A673 (cell line): ENCODE measurements at regions not wholly inside any gene's neighbourhood (a gene's known extent, or its start where the extent isn't known, plus 50 kb on each side); places are given as distances from the start of the nearest gene placed in this dataset.

ENCODE experiments used
- BruUV-seq: library from RNA; stranded (reverse); fragments of 400-500 nt; replicated peaks from 2 replicates; lab custom pipeline; 2021; lab: Mats Ljungman, UMichigan
- CTCF ChIA-PET: fragments of 300-600 bp; sonication (Branson Sonifier 250); formaldehyde crosslinking; loops from one replicate; lab custom pipeline; 2022; ENCODE audit warnings: antibody characterized with exemption; lab: Charles Lee
- POLR2A ChIA-PET: fragments of 300-600 bp; sonication (Branson Sonifier 250); formaldehyde crosslinking; loops from one replicate; lab custom pipeline; 2022; ENCODE audit warnings: antibody characterized with exemption; ENCODE audit not compliant: low non-redundant PET; lab: Charles Lee
- DNase-seq: peaks from one replicate; pipeline ENCODE4 v3.0.0-alpha.2; 2015; ENCODE audit warnings: low spot score
- H3K27ac ChIP-seq: fragments of 200-600 bp; sonication (generic); 2 replicates; pipeline ENCODE4 v1.5.1; 2016; ENCODE audit warnings: mixed run types, low read depth, mild to moderate bottlenecking, mixed read lengths, antibody characterized with exemption, low read length; ENCODE audit not compliant: poor library complexity, severe bottlenecking
- H3K27me3 ChIP-seq: fragments of 200-600 bp; sonication (generic); replicated peaks from 2 replicates; pipeline ENCODE4 v1.6.1; 2017; ENCODE audit warnings: mixed run types, low read depth, mild to moderate bottlenecking, mixed read lengths, antibody characterized with exemption, low read length; ENCODE audit not compliant: insufficient read depth, poor library complexity
- H3K36me3 ChIP-seq: fragments of 200-600 bp; sonication (generic); 2 replicates; pipeline ENCODE4 v1.6.1; 2016; ENCODE audit warnings: mixed run types, mild to moderate bottlenecking, mixed read lengths, antibody characterized with exemption, low read length; ENCODE audit not compliant: insufficient read depth, poor library complexity, severe bottlenecking
- H3K4me1 ChIP-seq: fragments of 200-600 bp; sonication (generic); 2 replicates; pipeline ENCODE4 v1.6.1; 2017; ENCODE audit warnings: mixed run types, mild to moderate bottlenecking, mixed read lengths, antibody characterized with exemption, low read length; ENCODE audit not compliant: insufficient read depth, poor library complexity, severe bottlenecking
- H3K4me3 ChIP-seq: fragments of 200-600 bp; sonication (generic); 2 replicates; pipeline ENCODE4 v1.5.1; 2016; ENCODE audit warnings: low read depth, mixed run types, mild to moderate bottlenecking, mixed read lengths, low read length; ENCODE audit not compliant: poor library complexity, severe bottlenecking
- H3K9me3 ChIP-seq: fragments of 200-600 bp; sonication (generic); 2 replicates; pipeline ENCODE4 v1.6.1; 2016; ENCODE audit warnings: mixed run types, low read depth, mild to moderate bottlenecking, mixed read lengths, antibody characterized with exemption, low read length; ENCODE audit not compliant: poor library complexity, severe bottlenecking
- CTCF ChIP-seq: fragments of 300-800, 200-600 bp; sonication (generic); conservative IDR thresholded peaks from 2 replicates; pipeline ENCODE4 v1.5.1; 2017; ENCODE audit warnings: low read depth, mild to moderate bottlenecking, antibody characterized with exemption, low read length, moderate library complexity, mixed read lengths
- EZH2 ChIP-seq: fragments of 200-600 bp; sonication (generic); IDR thresholded peaks from 2 replicates; pipeline ENCODE4 v1.6.1; 2017; ENCODE audit warnings: borderline replicate concordance, low read depth, mild to moderate bottlenecking, mixed read lengths, antibody characterized with exemption, low read length; ENCODE audit not compliant: poor library complexity, severe bottlenecking
- intact Hi-C: fragments of 100-400 bp; cut with micrococcal nuclease; formaldehyde crosslinking; loops from one replicate; pipeline ENCODE4 v1.10.0; 2022; ENCODE audit not compliant: unreplicated experiment

GRCh38 chr20:12928358-12928754, 80.4 kb upstream of the SPTLC3 start:
- no peaks in the 10 kb centered on the region for H3K27me3 ChIP-seq
- DNase-seq, result no peak
- BruUV-seq, result no TSS peak
- ChIA-PET CTCF (no interaction called here), POLR2A (no interaction called here)
- no peaks in the 10 kb centered on the region for H3K36me3 ChIP-seq
- H3K4me1 ChIP-seq, result peaks cover 4% of the 10 kb centered on the region
- H3K4me3 ChIP-seq, result no peak overlapping the region
- intact Hi-C loops, result loop anchor here (5.0 to 10.0 kb wide), 2 partner anchors 619 to 1126 kb away; no protein-coding TSS in a partner anchor
- no peak overlapping the region for H3K27ac ChIP-seq
- TF ChIP-seq CTCF (no peak), EZH2 (no peak)
- H3K9me3 ChIP-seq, result no peaks in the 10 kb centered on the region

- H3K27me3 ChIP-seq, result no peaks in the 10 kb centered on the region
- no peak overlapping the region for H3K27ac ChIP-seq
- no peaks in the 10 kb centered on the region for H3K36me3 ChIP-seq
- CTCF ChIA-PET, result no interaction called here
- DNase-seq, result no peak
- no peak overlapping the region for H3K4me3 ChIP-seq
- POLR2A ChIA-PET, result no interaction called here
- no peaks in the 10 kb centered on the region for H3K9me3 ChIP-seq
- H3K4me1 ChIP-seq, result peaks cover 4% of the 10 kb centered on the region
- intact Hi-C loops, result loop anchor here (5.0 to 10.0 kb wide), 2 partner anchors 618 to 1126 kb away; no protein-coding TSS in a partner anchor
- TF ChIP-seq EZH2, result no peak
- no peak for TF ChIP-seq CTCF
- BruUV-seq, result no TSS peak
These were observed 79.9 kb upstream of the SPTLC3 start for GRCh38 chr20:12928755-12929401.

- no peaks in the 10 kb centered on the region for H3K36me3 ChIP-seq
- ChIA-PET POLR2A (no interaction called here), CTCF (no interaction called here)
- no peak overlapping the region for H3K27ac ChIP-seq
- intact Hi-C loops, result no loop called here
- DNase-seq, result no peak
- H3K9me3 ChIP-seq, result no peaks in the 10 kb centered on the region
- H3K4me3 ChIP-seq, result no peak overlapping the region
- no TSS peak for BruUV-seq
- TF ChIP-seq EZH2 (no peak), CTCF (no peak)
- no peaks in the 10 kb centered on the region for H3K27me3 ChIP-seq
- no peaks in the 10 kb centered on the region for H3K4me1 ChIP-seq
These were observed 72.8 kb upstream of the SPTLC3 start for GRCh38 chr20:12936020-12936419.
